DND-41 (cell line): ENCODE measurements at regions not wholly inside any gene's neighbourhood (a gene's known extent, or its start where the extent isn't known, plus 50 kb on each side); places are given as distances from the start of the nearest gene placed in this dataset.

Source experiments
- EZH2 ChIP-seq: IDR thresholded peaks from 3 replicates; pipeline ENCODE4 v1.6.1; 2012; ENCODE audit warnings: borderline replicate concordance, low read depth, mild to moderate bottlenecking, moderate library complexity, low read length, inconsistent platforms; ENCODE audit not compliant: severe bottlenecking
- TF ChIP-seq, protein P1 (sequence below): IDR thresholded peaks from 2 replicates; pipeline ENCODE4 v1.5.1; 2012; ENCODE audit warnings: borderline replicate concordance, low read length, moderate library complexity, mild to moderate bottlenecking; ENCODE audit not compliant: poor library complexity, severe bottlenecking; ENCODE audit errors: extremely low read depth

DNA sequence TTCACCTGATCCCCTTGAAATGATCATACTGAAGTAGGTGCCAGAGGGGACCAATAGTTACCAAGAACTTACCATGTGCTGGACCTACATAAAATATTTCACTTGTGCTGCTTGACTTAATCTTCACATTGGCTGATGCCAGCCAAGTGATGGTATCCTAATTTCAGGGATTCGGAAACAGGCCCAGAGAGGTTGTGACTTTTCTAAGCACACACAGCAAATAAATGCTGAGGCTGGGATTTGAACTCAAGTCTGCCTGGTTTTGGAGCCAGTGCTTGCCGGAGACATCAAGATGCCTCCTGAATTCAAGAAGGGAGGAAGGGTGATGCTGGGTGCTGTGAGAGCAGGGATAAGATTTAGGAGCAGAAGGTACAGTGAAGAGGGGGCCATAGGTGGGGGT lies 173.5 kb upstream of the LHX5 start:
- TF ChIP-seq, protein P1, sequence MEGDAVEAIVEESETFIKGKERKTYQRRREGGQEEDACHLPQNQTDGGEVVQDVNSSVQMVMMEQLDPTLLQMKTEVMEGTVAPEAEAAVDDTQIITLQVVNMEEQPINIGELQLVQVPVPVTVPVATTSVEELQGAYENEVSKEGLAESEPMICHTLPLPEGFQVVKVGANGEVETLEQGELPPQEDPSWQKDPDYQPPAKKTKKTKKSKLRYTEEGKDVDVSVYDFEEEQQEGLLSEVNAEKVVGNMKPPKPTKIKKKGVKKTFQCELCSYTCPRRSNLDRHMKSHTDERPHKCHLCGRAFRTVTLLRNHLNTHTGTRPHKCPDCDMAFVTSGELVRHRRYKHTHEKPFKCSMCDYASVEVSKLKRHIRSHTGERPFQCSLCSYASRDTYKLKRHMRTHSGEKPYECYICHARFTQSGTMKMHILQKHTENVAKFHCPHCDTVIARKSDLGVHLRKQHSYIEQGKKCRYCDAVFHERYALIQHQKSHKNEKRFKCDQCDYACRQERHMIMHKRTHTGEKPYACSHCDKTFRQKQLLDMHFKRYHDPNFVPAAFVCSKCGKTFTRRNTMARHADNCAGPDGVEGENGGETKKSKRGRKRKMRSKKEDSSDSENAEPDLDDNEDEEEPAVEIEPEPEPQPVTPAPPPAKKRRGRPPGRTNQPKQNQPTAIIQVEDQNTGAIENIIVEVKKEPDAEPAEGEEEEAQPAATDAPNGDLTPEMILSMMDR: no peak
- TF ChIP-seq EZH2: no peak
